GM13976 (cell line): ENCODE measurements at regions not wholly inside any gene's neighbourhood (a gene's known extent, or its start where the extent isn't known, plus 50 kb on each side); places are given as distances from the start of the nearest gene placed in this dataset.
"Not testable (repeated sequence)": the region's sequence is repeated elsewhere in the genome, so short reads cannot be mapped to it uniquely, and the experiment has no call there.

Source experiments
- DNase-seq: peaks from one replicate; pipeline ENCODE4 v3.0.0; 2012; ENCODE audit warnings: low spot score
- CTCF ChIP-seq: IDR thresholded peaks from 2 replicates; pipeline ENCODE4 v1.5.1; 2012; ENCODE audit warnings: borderline replicate concordance, mild to moderate bottlenecking; ENCODE audit not compliant: insufficient read depth; ENCODE audit errors: extremely low read depth, missing control alignments, control extremely low read depth
- in situ Hi-C: fragments of 300-500 bp; cut with MboI; formaldehyde crosslinking; loops from one replicate; pipeline ENCODE4 v1.12.0; 2022; ENCODE audit warnings: low sequenced_read_pairs, mixed read lengths, inconsistent platforms; ENCODE audit not compliant: unreplicated experiment

- no peak for TF ChIP-seq CTCF
- in situ Hi-C loops = no loop called here
- DNase-seq = no peak
Observed at GRCh38 chr16:9345046-9345445, 253.6 kb downstream of the HAPSTR1 start.

- no peak for DNase-seq
- no peak for TF ChIP-seq CTCF
- in situ Hi-C loops = no loop called here
Observed at GRCh38 chr16:9345880-9346279, 254.4 kb downstream of the HAPSTR1 start.

- no peak for DNase-seq
- no peak for TF ChIP-seq CTCF
- in situ Hi-C loops = no loop called here
Observed at GRCh38 chr16:9348912-9349311, 257.5 kb downstream of the HAPSTR1 start.

- in situ Hi-C loops, DNase-seq: not testable (repeated sequence)
Observed at GRCh38 chr16:9349373-9349960, 258.0 kb downstream of the HAPSTR1 start.

- in situ Hi-C loops, DNase-seq: not testable (repeated sequence)
Observed at GRCh38 chr16:9350119-9350799, 258.8 kb downstream of the HAPSTR1 start.

- no peak for TF ChIP-seq CTCF
- DNase-seq = no peak
- in situ Hi-C loops = no loop called here
Observed at GRCh38 chr16:9351440-9351839, 260.0 kb downstream of the HAPSTR1 start.

- no peak for DNase-seq
- in situ Hi-C loops = no loop called here
- no peak for TF ChIP-seq CTCF
Observed at GRCh38 chr16:9351841-9352434, 260.5 kb downstream of the HAPSTR1 start.
